ENCODE measurements at regions not wholly inside any gene's neighbourhood (a gene's known extent, or its start where the extent isn't known, plus 50 kb on each side); places are given as distances from the start of the nearest gene placed in this dataset.

DNA sequence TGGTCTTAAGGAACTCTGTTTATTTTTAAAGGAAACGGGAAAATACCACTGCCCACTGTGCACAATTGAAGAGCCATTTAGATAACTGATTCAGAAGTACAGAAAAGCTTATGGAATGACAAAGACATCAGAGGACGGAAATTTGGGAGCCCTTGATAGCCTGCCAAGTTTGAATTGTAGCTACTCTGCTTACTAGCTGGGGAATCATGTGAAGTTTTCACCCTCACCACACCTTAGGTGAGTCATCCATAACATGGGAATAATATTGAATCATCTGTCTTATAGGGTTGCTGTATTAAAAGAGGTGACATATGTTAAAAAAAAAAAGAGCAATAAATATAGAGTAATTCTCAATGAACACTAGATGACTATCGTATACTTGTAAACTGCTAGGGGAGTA, 1104.2 kb downstream of the GATA3 start:
- TF ChIP-seq ZFP3 (CRISPR knock-in tag; IDR thresholded peaks at IDR 0.05) (no peak), ESRRG (CRISPR knock-in tag; IDR thresholded peaks at IDR 0.05) (no peak), ZFP30 (CRISPR knock-in tag; IDR thresholded peaks at IDR 0.05) (no peak), BACH2 (CRISPR knock-in tag; IDR thresholded peaks at IDR 0.05; ENCODE audit: borderline replicate concordance) (no peak), ZNF8 (CRISPR knock-in tag; IDR thresholded peaks at IDR 0.05) (no peak), RARB (CRISPR knock-in tag; IDR thresholded peaks at IDR 0.05) (no peak), PPARA (CRISPR knock-in tag; IDR thresholded peaks at IDR 0.05; ENCODE audit: borderline replicate concordance) (no peak), ZNF565 (CRISPR knock-in tag; conservative IDR thresholded peaks at IDR 0.05; ENCODE audit: low read depth) (no peak), ZC3H10 (CRISPR knock-in tag; IDR thresholded peaks at IDR 0.05) (no peak), ARNTL (CRISPR knock-in tag; IDR thresholded peaks at IDR 0.05; ENCODE audit: borderline replicate concordance, low read depth) (no peak), ZNF70 (CRISPR knock-in tag; IDR thresholded peaks at IDR 0.05) (no peak), CSDC2 (CRISPR knock-in tag; IDR thresholded peaks at IDR 0.05) (no peak), ISL1 (CRISPR knock-in tag; IDR thresholded peaks at IDR 0.05) (no peak)
- TF ChIP-seq, protein P1, sequence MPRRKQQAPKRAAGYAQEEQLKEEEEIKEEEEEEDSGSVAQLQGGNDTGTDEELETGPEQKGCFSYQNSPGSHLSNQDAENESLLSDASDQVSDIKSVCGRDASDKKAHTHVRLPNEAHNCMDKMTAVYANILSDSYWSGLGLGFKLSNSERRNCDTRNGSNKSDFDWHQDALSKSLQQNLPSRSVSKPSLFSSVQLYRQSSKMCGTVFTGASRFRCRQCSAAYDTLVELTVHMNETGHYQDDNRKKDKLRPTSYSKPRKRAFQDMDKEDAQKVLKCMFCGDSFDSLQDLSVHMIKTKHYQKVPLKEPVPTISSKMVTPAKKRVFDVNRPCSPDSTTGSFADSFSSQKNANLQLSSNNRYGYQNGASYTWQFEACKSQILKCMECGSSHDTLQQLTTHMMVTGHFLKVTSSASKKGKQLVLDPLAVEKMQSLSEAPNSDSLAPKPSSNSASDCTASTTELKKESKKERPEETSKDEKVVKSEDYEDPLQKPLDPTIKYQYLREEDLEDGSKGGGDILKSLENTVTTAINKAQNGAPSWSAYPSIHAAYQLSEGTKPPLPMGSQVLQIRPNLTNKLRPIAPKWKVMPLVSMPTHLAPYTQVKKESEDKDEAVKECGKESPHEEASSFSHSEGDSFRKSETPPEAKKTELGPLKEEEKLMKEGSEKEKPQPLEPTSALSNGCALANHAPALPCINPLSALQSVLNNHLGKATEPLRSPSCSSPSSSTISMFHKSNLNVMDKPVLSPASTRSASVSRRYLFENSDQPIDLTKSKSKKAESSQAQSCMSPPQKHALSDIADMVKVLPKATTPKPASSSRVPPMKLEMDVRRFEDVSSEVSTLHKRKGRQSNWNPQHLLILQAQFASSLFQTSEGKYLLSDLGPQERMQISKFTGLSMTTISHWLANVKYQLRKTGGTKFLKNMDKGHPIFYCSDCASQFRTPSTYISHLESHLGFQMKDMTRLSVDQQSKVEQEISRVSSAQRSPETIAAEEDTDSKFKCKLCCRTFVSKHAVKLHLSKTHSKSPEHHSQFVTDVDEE (CRISPR knock-in tag; IDR thresholded peaks at IDR 0.05): no peak
- TF ChIP-seq, protein P2, sequence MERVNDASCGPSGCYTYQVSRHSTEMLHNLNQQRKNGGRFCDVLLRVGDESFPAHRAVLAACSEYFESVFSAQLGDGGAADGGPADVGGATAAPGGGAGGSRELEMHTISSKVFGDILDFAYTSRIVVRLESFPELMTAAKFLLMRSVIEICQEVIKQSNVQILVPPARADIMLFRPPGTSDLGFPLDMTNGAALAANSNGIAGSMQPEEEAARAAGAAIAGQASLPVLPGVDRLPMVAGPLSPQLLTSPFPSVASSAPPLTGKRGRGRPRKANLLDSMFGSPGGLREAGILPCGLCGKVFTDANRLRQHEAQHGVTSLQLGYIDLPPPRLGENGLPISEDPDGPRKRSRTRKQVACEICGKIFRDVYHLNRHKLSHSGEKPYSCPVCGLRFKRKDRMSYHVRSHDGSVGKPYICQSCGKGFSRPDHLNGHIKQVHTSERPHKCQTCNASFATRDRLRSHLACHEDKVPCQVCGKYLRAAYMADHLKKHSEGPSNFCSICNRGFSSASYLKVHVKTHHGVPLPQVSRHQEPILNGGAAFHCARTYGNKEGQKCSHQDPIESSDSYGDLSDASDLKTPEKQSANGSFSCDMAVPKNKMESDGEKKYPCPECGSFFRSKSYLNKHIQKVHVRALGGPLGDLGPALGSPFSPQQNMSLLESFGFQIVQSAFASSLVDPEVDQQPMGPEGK (CRISPR knock-in tag; IDR thresholded peaks at IDR 0.05; ENCODE audit: borderline replicate concordance): no peak
- TF ChIP-seq, protein P3, sequence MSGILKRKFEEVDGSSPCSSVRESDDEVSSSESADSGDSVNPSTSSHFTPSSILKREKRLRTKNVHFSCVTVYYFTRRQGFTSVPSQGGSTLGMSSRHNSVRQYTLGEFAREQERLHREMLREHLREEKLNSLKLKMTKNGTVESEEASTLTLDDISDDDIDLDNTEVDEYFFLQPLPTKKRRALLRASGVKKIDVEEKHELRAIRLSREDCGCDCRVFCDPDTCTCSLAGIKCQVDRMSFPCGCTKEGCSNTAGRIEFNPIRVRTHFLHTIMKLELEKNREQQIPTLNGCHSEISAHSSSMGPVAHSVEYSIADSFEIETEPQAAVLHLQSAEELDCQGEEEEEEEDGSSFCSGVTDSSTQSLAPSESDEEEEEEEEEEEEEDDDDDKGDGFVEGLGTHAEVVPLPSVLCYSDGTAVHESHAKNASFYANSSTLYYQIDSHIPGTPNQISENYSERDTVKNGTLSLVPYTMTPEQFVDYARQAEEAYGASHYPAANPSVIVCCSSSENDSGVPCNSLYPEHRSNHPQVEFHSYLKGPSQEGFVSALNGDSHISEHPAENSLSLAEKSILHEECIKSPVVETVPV (CRISPR knock-in tag; IDR thresholded peaks at IDR 0.05): no peak
- ATAC-seq: no peak

DNA sequence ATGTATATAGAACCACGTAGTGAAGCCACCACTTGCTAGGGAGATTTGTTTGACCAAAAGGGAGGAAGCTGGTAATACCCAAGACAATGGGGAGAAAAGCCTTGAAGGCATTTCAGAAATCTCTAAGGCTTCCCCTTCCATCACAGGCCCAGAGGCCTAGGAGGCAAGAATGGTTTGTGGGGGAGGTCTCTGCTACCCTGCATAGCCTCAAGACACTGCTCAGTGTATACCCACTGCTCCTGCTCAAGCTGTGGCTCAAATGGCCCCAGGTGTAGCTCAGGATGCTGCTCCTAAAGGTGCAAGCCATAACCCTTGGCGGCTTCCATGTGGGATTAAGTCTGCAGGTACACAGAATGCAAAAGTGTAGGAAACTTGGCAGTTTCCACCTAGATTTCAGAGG, 1105.8 kb downstream of the GATA3 start:
- no peak for ATAC-seq
- TF ChIP-seq RARB (CRISPR knock-in tag; IDR thresholded peaks at IDR 0.05) (no peak), ZNF8 (CRISPR knock-in tag; IDR thresholded peaks at IDR 0.05) (no peak), CSDC2 (CRISPR knock-in tag; IDR thresholded peaks at IDR 0.05) (no peak), SNAI2 (CRISPR knock-in tag; IDR thresholded peaks at IDR 0.05) (no peak), ISL1 (CRISPR knock-in tag; IDR thresholded peaks at IDR 0.05) (no peak), ZC3H10 (CRISPR knock-in tag; IDR thresholded peaks at IDR 0.05) (no peak), TOX (CRISPR knock-in tag; IDR thresholded peaks at IDR 0.05; ENCODE audit: borderline replicate concordance) (no peak), ZFP30 (CRISPR knock-in tag; IDR thresholded peaks at IDR 0.05) (no peak), PPARA (CRISPR knock-in tag; IDR thresholded peaks at IDR 0.05; ENCODE audit: borderline replicate concordance) (no peak), BACH2 (CRISPR knock-in tag; IDR thresholded peaks at IDR 0.05; ENCODE audit: borderline replicate concordance) (no peak), ZNF565 (CRISPR knock-in tag; conservative IDR thresholded peaks at IDR 0.05; ENCODE audit: low read depth) (no peak), OSR1 (CRISPR knock-in tag; IDR thresholded peaks at IDR 0.05) (no peak)
- TF ChIP-seq, protein P3 (CRISPR knock-in tag; IDR thresholded peaks at IDR 0.05): no peak
- TF ChIP-seq, protein P2 (CRISPR knock-in tag; IDR thresholded peaks at IDR 0.05; ENCODE audit: borderline replicate concordance): no peak
- TF ChIP-seq, protein P4, sequence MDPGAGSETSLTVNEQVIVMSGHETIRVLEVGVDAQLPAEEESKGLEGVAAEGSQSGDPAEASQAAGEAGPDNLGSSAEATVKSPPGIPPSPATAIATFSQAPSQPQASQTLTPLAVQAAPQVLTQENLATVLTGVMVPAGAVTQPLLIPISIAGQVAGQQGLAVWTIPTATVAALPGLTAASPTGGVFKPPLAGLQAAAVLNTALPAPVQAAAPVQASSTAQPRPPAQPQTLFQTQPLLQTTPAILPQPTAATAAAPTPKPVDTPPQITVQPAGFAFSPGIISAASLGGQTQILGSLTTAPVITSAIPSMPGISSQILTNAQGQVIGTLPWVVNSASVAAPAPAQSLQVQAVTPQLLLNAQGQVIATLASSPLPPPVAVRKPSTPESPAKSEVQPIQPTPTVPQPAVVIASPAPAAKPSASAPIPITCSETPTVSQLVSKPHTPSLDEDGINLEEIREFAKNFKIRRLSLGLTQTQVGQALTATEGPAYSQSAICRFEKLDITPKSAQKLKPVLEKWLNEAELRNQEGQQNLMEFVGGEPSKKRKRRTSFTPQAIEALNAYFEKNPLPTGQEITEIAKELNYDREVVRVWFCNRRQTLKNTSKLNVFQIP (CRISPR knock-in tag; IDR thresholded peaks at IDR 0.05; ENCODE audit: borderline replicate concordance, low read depth): no peak
- TF ChIP-seq, protein P1 (CRISPR knock-in tag; IDR thresholded peaks at IDR 0.05): no peak
